ENCODE measurements at regions not wholly inside any gene's neighbourhood (a gene's known extent, or its start where the extent isn't known, plus 50 kb on each side); places are given as distances from the start of the nearest gene placed in this dataset.
"Not testable (repeated sequence)": the region's sequence is repeated elsewhere in the genome, so short reads cannot be mapped to it uniquely, and the experiment has no call there.

GRCh38 chr1:112821307-112822063 lies 106.4 kb upstream of the PPM1J start:
- Histone ChIP-seq H3K4me1 (peaks cover 32% of the 10 kb centered on the region), H2AFZ (replicated peaks) (peak overlapping the region; percentile 50), H3K4me2 (peak overlapping the region; percentile 55), H3F3A (ENCODE audit: low read depth) (peaks cover 32% of the 10 kb centered on the region), H3K27ac (peak overlapping the region; percentile 3)
- H3K4me3 Mint-ChIP-seq; H3K9me3 ChIP-seq (ENCODE audit: low read depth); H3K9me3 Mint-ChIP-seq; H3K4me3 ChIP-seq; H3K9ac ChIP-seq; H3K36me3 Mint-ChIP-seq; DNase-seq (ENCODE audit: low spot score); H4K20me1 ChIP-seq (ENCODE audit: low read depth); H3K36me3 ChIP-seq; H3K27me3 ChIP-seq; H3K79me2 ChIP-seq (ENCODE audit: low read depth); H3K27ac Mint-ChIP-seq: not testable (repeated sequence)
- H3K27me3 Mint-ChIP-seq (ENCODE audit: insufficient read depth, low read depth): peaks cover 11% of the 10 kb centered on the region
- peaks cover 13% of the 10 kb centered on the region for H3K4me1 Mint-ChIP-seq

- peaks cover 32% of the 10 kb centered on the region for H3K4me1 ChIP-seq
Measured at GRCh38 chr1:112818990-112819689, 104.0 kb upstream of the PPM1J start.

GRCh38 chr1:112817555-112818373 lies 102.6 kb upstream of the PPM1J start:
- no peak overlapping the region for H3K4me3 ChIP-seq
- no peak for TF ChIP-seq CTCF (IDR thresholded peaks at IDR 0.05)
- TF ChIP-seq EZH2phosphoT487 (IDR thresholded peaks at IDR 0.05): no peak
- TF ChIP-seq EZH2 (IDR thresholded peaks at IDR 0.05): no peak
- peak overlapping the region; percentile 7 for H3K4me2 ChIP-seq
- H3F3A ChIP-seq (ENCODE audit: low read depth): peaks cover 36% of the 10 kb centered on the region
- Mint-ChIP-seq H3K27me3 (ENCODE audit: insufficient read depth, low read depth) (peaks cover 5% of the 10 kb centered on the region), H3K4me1 (peaks cover 14% of the 10 kb centered on the region), H3K27ac (no peak overlapping the region), H3K36me3 (no peaks in the 10 kb centered on the region), H3K4me3 (no peak overlapping the region), H3K9me3 (no peaks in the 10 kb centered on the region)
- no peaks in the 10 kb centered on the region for H3K79me2 ChIP-seq (ENCODE audit: low read depth)
- no peaks in the 10 kb centered on the region for H4K20me1 ChIP-seq (ENCODE audit: low read depth)
- peak; percentile 20 for DNase-seq (ENCODE audit: low spot score)
- no peaks in the 10 kb centered on the region for H3K27me3 ChIP-seq
- H3K27ac ChIP-seq: no peak overlapping the region
- peak overlapping the region; percentile 13 for H2AFZ ChIP-seq (replicated peaks)
- no peaks in the 10 kb centered on the region for H3K9me3 ChIP-seq (ENCODE audit: low read depth)
- H3K9ac ChIP-seq: no peak overlapping the region
- H3K4me1 ChIP-seq: peaks cover 39% of the 10 kb centered on the region
- no peaks in the 10 kb centered on the region for H3K36me3 ChIP-seq

More at GRCh38 chr1:112818990-112819689, 104.0 kb upstream of the PPM1J start:
- no peak overlapping the region for H2AFZ ChIP-seq (replicated peaks)
- Mint-ChIP-seq H3K27ac (no peak overlapping the region), H3K4me3 (no peak overlapping the region), H3K9me3 (peaks cover 1% of the 10 kb centered on the region), H3K27me3 (ENCODE audit: insufficient read depth, low read depth) (peaks cover 3% of the 10 kb centered on the region), H3K36me3 (no peaks in the 10 kb centered on the region), H3K4me1 (peaks cover 13% of the 10 kb centered on the region)
- no peak for TF ChIP-seq EZH2 (IDR thresholded peaks at IDR 0.05)
- no peak for TF ChIP-seq CTCF (IDR thresholded peaks at IDR 0.05)
- no peak for TF ChIP-seq EZH2phosphoT487 (IDR thresholded peaks at IDR 0.05)
- H3K79me2 ChIP-seq (ENCODE audit: low read depth): no peaks in the 10 kb centered on the region
- no peak overlapping the region for H3K9ac ChIP-seq
- H3K4me3 ChIP-seq: no peak overlapping the region
- peak overlapping the region; percentile 13 for H3K27ac ChIP-seq
- no peaks in the 10 kb centered on the region for H4K20me1 ChIP-seq (ENCODE audit: low read depth)
- H3K27me3 ChIP-seq: no peaks in the 10 kb centered on the region
- H3K9me3 ChIP-seq (ENCODE audit: low read depth): no peaks in the 10 kb centered on the region
- DNase-seq (ENCODE audit: low spot score): no peak
- H3F3A ChIP-seq (ENCODE audit: low read depth): peaks cover 32% of the 10 kb centered on the region
- H3K4me2 ChIP-seq: no peak overlapping the region
- H3K36me3 ChIP-seq: no peaks in the 10 kb centered on the region
